Spleen (tissue), 7 donors: ENCODE measurements at regions not wholly inside any gene's neighbourhood (a gene's known extent, or its start where the extent isn't known, plus 50 kb on each side); places are given as distances from the start of the nearest gene placed in this dataset.

Source experiments
- CTCF ChIP-seq, 11 experiments: fragments of 200-600 bp in 7 of 11; fragments of 450-650 bp in 4 of 11; sonication (generic) in 4 of 11; IDR thresholded peaks in 8 of 11; conservative IDR thresholded peaks in 3 of 11; 1 replicate in 7 of 11; 2 replicates in 4 of 11; pipeline versions ENCODE4 v1.4.0 to v1.8.0; 2016 to 2021; ENCODE audit warnings: antibody characterized with exemption in 11 of 11, inconsistent platforms in 4 of 11, mild to moderate bottlenecking in 1 of 11
- POLR2A ChIP-seq, 3 donors: fragments of 450-650 bp; IDR thresholded peaks; one replicate each; pipeline ENCODE4 v1.5.1; 2017; ENCODE audit warnings: antibody characterized with exemption in 3 of 3, mild to moderate bottlenecking in 1 of 3
- donor health status: DM: no; HTN: no; CAD: no; lungs with moderate emphysema.
- donor health status: DM: no; HTN: no; CAD: no.
- donor health status: DM: no; HTN: no; CAD: no.

- TF ChIP-seq CTCF (IDR thresholded peaks at IDR 0.05 in 8 of 11, conservative IDR thresholded peaks at IDR 0.05 in 3 of 11) (no peak), POLR2A (IDR thresholded peaks at IDR 0.05) (no peak)
Measured at GRCh38 chr13:76470991-76471390, 415.2 kb downstream of the KCTD12 start.
